NCI-H1694 treated with DMSO at 0.1 percent for 48 hours (cell line): ENCODE measurements at regions not wholly inside any gene's neighbourhood (a gene's known extent, or its start where the extent isn't known, plus 50 kb on each side); places are given as distances from the start of the nearest gene placed in this dataset.
A peak's percentile ranks its signal among the peaks of the same experiment; 100 is the strongest.
"Not testable (repeated sequence)": the region's sequence is repeated elsewhere in the genome, so short reads cannot be mapped to it uniquely, and the experiment has no call there.

ENCODE experiments used
- DNase-seq: peaks from one replicate; lab custom pipeline; 2025; lab: John Stamatoyannopoulos, UW

DNA sequence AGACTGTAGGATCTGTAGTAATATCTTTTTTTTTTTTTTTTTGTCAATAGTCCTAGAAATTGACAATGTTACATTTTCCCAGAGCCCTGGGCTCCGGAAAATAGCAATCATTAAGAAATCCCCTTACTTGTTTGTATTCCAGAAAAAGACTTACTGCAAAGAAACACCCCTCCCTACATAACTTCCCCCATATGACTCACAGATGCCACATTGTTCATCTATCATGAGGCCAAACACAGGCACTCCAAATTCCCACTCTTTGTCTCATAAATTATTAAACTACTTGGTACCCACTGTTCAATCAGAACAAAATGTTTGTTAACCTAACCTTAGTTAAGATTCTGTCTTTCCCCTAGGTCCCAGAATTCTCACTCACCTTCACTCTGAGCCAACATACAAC, 53.5 kb downstream of the TEX51 start:
- no peak for DNase-seq

DNA sequence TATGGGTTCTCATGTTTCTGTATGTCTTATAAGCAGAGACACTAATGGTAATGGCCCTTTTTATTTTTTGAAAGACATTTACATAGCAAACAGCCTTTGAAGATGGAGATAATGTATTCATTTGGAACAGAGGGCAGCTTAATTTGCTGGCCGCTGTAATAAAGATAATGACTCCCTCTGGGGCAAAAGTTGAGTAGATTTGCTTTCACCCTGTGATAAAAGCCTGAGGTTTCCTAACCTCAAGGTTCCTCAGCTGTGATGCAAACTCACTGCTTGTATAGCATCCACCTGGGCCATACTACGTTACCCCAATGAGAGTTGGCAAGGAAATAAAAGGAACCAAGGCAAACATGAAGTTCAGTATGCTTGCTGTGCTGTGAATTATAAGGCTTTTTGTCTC, 54.8 kb downstream of the TEX51 start:
- DNase-seq: no peak

DNA sequence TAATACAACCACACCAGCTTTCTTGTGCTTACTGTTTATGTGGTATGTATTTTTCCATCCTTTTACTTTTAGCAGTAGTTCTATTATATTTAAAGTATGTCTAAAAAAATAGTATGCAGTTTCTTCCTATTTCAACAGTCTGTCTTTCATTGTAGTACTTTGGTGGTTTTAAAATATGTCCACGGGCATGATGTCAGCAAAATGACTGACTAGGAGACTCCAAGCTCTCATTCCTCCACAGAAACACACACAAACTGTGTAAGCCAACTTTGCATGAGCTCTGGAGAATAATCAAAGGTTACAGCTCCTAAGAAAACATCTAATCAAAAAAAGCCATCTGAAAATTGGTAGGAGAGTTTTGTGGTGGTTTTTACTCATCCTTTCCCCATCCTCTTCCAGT, 56.1 kb downstream of the TEX51 start:
- no peak for DNase-seq

DNA sequence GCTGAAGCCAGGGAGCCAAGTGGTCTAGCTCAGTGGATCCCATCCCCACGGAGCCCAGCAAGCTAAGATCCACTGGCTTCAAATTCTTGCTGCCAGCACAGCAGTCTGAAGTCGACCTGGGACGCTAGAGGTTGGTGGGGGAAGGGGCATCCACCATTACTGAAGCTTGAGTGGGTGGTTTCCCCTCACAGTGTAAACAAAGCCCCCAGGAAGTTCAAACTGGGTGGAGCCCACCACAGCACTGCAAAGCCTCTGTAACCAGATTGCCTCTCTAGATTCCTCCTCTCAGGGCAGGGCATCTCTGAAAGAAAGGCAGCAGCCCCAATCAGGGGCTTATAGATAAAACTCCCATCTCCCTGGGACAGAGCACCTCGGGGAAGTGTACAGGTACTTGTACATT, 58.1 kb downstream of the TEX51 start:
- not testable (repeated sequence) for DNase-seq

DNA sequence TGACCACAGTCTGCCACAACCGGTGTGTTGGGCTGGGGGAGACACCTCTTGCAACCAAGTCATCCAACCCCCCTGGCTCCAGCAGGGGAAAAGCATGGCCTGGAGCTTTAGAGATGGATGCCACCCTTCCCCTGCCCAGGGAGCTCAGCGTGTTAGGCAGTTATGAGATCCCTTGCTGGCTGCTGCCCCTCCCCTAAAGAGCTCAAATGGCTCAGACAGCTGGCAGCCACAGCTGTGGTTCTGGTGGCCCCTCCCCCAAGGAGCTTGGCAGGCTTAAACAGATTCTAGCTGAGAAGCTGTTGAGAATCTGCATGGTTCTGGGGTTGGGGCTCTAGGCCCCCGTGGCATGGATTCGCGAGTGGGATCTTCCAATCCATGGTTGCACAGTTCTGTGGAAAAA, 64.7 kb downstream of the TEX51 start:
- DNase-seq: peak; percentile 57

DNA sequence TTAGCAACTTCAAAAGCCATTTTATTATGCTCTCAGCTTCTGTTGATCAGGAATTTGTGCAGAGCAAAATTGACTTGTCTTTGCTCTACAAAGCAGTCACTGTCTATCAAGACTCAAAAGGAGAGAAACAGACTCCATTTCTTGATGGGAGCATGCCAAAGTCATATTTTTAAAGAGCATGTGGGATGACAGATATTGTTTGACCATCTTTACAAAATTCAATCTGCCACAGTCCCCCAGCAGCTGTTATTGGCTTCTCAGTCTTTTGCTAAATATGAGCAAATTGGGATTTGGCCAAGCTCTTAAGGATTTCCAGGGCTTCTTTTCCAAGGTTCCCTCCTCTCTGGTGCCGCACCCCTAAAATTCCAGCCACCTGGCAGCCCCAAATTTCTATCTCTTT, 67.9 kb downstream of the TEX51 start:
- peak; percentile 28 for DNase-seq

DNA sequence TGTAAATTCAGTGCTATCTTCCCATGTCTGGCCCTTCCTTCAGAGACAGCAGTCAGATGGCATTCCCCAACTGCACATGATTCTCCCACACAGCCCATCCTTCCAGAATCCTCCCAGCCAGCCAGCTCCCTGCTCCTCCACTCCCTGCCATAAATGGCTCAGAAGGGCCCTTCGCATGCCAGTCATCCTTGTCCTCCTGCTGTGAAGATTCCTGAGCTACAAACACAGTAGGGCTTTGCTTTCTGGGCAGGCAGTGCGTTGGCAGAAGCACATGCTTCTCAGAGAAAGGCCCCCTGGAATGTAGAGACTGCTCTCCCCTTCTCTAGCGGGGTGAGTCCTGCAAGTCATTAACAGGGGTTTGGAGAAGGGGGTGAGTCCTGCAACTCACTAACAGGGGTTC, 71.9 kb downstream of the TEX51 start:
- no peak for DNase-seq

DNA sequence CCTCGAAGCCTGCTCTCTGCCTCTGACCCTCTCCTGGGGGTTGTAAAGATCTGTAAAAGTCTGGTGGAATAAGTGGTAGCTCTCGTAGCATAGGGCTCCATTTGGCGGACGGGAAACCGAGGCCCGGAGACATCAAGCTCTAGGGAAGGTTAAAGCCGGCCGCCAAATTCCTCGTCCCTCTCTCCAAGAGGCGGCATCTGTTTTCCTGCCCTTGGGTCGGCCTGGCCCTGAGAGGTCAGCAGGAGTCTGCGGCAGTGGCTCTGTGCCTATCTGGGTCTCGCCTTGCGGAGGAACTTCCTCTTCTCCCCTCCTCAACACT, 72.4 kb downstream of the TEX51 start:
- no peak for DNase-seq

DNA sequence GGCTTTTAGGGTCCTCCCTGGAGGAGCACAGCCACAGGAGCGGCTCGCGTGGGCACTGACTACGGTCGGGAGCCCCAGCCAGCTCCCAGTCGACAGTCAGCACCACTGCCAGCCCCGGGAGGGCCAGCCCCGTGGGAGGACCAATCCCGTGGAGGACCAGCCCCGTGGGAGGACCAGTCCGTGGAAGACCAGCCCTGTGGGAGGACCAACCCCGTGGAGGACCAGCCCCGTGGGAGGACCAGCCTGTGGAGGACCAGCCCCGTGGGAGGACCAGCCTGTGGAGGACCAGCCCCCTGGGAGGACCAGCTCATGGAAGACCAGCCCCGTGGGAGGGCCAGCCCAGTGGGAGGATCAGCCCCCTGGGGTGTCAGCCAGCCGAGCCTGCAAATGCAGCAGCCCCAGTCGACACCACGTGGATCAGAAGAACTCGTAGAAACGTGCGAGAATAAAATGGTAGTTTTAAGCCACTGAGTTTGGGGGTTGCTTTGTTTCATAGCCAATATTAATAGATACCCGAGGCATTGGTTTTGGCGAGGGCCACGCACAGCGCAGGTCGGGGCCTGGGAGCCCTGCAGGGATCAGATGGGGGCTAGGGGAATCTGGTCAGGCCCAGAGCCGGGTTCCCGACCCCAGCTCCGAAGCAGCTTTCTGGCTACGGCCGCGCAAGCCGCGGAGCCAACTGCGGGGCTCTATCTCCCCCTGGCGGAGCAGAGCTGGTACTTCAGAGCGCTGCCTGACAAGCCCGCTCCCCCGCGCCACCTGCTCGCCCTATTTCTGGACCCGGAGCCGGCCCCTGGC, 73.0 kb downstream of the TEX51 start:
- DNase-seq: peak; percentile 62

DNA sequence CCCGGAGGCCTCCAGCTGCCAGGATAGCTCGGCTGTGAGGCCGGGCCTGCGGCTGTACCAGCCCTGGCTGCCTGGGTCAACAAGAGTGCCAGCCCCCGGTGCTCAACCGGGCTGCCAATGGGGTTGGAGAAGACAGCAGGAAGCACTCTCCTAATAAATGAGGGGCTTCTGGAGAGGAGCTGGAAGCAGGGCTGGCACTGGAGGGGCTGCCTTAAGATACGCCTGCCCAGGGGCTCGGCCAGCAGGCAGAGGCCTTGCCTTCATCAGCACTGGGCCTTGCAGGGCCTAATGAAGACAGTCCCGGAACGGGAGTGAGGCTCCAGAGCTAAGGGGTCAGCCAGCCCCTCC, 73.6 kb downstream of the TEX51 start:
- DNase-seq: no peak

DNA sequence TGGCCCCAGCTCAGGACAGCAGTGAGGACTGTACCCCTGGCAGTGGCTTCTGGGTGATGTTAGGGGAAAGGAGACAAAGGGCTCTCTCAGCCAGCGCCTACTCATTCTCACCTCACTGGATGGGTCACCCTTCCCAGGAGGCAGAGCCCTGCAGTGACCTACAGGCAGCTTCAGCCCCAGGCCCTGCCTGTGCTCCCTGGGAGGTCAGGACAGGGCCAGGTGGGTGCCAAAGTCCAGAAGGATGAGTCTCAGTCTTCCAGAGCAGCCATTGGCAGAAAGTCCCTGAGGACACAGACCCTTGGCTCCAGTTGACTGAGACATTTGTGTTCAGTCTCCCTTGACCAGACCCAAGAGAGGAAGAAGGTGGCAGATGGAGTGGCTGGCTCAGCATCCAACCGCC, 75.1 kb downstream of the TEX51 start:
- DNase-seq: no peak

DNA sequence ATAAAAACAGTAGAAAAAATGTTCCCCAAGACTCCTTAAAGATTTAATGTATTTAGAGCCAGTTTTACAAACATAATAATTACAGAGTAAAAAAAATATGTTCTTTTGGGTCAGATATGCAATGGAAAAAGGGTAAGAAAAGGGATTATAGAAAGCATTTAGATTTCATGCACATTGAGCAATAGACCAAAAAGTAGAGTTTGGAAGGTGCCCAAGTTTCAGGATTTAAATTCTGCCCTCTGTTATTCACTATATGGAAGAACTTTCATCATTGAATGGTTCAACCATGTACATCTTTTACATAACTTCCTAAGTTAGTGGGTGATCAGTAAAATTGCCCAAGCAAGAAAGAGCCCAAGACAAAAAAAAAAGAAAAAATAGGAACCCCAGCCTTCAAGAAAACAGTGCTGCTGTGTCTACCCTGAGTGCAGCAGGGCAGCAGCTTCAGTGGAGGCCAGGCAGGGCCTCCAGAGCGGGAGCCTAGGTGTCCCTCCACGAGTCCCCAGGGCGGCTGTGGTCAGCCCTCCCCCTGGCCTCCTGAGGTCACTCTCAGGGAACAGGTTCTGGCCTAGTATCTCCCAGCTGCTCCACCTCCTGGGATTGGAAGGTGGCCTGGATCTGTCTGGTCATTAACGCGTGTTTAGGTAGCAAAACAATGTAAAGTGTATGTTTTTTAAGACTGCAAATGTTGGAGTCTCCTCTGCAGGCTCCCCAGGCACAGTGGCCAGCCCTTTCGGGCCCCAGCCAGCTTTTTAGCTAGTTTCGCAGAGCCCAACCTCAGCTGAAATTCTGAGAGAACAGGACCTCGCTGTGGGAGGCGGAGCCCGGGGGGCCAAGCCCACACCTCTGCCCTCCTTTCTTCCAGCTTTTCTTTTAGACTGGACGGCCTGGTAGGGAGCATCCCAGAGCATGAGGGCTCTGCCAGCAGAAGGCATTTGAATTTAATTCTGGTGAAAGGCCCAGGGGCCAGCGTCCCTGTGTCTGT, 77.3 kb downstream of the TEX51 start:
- DNase-seq: no peak

DNA sequence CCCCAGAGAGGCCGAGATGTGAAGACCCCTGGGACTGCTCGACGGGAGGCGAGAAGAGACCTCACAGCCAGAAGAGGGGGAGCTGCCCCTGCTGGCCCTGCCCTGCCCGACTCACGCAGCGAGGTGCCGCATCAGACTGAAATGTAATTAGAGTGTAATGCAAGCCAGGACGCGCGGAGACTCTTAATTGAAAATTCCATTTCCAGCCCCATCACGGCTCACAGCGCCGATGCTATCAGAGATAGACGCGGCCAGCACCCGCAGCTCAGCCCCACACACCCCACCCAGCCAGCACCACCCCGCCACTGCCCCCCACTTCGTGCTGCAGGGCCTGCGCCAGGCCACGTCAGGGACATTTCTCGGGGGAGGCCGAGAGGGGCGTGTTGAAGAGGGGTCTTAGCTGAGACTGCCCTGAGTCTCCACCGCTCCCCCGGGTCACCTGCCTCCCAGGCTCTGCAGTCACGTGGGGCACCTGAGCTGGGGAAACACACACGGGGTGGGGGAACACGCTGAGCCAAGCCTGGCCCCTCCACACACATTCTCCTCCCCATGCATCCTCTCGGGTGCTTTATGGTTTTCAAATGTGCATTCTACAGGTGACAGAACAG, 78.1 kb downstream of the TEX51 start:
- no peak for DNase-seq

DNA sequence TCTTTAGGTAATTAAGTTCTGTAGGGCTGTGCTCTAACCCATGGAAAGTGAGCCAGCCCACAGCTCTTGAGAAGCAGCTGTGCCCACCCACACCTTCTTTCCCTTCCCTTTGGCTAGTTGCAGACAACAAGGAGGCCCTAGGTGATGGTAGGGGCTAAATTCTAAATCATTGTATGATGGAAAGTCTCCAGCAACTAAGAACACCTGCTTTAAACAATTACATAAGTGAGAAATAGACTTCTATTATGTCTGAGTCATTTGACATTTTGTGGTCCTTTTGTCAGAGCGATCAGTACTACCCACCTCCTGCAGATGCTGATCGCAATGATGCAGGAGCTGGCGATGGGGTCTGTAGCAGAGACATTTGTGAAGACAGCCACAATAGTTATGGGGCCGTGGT, 79.6 kb downstream of the TEX51 start:
- no peak for DNase-seq

DNA sequence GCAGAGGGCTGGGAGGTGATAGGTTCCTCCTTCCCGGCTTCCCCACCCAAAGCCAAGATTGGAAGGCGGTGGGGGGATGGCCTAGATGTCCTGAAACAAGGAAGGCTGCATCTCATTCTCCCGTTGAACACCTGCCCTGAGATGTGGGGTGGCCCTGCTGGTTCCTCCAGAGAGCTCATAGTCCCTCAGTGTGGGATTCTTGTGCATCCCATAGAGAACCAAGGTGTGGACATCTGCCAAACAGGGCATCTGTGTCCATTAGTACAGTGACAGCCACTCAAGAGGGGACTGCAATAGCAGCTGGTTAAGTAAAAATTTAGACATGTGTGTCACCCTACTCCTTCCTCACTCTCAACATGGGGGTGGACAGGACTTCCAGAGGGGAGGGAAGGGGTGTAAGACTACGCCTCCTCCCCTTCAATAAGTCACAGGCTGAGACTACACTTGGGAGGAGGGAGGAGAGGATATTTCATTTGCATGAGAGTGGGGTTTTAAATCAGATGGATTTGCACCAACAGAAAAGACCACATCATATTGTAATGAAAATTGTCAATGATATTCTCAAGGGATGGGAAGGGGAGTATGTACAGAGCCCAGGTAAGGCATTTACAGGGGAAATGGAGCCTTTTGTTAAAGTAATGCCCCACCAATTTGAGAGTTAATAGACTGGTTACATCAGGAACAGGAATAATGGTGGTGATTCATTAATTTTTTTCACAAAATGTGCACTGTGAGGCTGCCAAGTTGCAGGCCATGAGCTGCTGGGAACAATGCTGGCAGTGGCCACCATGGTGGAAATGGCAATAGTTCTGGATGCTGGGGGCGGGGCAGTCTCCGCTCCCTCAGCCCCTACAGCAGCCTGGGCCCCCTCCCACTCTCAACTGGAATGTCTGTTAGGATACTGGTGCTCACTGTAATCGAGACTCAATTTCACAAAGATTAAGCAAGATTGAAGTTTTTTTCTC, 80.6 kb downstream of the TEX51 start:
- DNase-seq: no peak

DNA sequence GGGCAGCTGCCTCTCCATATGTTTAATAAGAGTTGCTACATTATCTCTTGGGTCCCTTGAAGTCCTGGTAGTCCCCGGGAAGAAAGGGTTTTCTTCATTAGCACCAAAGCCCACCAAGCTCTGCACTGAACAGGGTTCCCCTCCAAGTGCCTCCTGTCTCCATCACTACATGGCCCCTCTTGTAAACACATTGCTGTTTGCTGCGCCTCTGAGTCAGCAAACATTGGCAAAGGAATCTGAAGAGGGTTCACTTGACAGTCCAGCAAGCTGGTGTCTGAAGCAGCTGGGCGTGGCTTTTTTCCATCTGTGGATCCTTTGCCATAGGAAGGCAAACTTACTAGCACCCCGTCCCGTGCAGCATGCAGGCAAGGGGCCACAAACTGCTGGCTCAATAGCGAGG, 82.8 kb downstream of the TEX51 start:
- no peak for DNase-seq

DNA sequence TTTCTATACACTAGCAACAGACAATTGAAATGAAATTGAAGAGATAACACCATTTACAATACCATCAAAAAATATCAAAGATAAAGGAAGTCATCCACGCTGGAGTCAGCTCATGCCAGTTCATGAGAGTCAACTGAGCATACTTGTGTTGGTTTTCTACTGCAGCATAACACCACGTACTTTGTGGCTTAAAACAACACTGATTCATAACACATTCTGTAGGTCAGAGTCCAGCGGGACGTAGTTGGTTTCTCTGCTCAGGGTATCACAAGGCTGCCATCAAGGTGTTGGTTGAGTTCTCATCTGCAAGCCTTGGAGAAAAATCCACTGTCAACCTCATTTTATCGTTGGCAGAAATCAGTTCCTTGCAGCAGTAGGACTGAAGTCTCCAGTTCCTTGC, 84.2 kb downstream of the TEX51 start:
- no peak for DNase-seq

DNA sequence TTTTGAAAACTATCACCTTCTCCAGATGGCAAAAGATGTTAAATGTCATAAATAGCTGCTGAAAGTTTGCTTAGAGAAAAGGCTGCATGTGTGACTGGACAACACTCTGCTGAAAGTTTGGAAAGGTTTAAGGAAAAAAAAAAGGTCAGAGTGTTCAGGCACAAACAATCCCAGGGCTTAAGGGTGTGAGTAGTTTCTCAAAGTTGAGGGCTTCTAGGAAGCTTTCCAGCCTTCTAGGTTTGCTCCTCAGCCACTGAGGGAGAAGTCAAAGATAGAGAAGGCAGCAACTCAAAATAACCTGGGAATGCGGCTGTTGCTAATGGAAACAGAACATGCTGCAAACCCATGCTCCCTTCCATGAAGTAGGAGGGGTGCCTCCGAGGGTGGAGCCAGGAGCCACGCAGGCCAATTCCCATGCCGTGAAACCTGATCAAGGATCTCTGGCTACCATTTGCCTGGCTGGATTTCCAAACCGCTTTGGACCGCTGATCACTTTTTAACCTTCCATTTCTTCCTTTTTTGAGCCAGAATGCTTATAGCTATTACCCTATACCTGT, 88.0 kb downstream of the TEX51 start:
- no peak for DNase-seq

DNA sequence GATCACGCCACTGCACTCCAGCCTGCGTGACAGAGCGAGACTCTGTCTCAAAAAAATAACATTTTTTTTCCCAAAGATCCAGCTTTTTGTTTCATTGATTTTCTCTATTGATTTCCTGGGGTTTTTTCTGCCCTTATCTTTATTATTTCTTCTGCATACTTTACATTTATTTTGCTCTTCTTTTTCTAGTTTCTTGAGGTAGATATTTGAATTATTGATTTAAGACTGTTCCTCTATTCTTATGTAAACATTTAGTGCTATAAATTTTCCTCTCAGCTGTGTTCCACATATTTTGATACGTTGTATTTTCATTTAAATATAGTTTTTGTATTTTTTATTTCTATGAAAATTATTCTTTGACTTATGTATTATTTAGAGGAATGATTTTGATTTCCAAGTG, 89.8 kb downstream of the TEX51 start:
- DNase-seq: no peak

DNA sequence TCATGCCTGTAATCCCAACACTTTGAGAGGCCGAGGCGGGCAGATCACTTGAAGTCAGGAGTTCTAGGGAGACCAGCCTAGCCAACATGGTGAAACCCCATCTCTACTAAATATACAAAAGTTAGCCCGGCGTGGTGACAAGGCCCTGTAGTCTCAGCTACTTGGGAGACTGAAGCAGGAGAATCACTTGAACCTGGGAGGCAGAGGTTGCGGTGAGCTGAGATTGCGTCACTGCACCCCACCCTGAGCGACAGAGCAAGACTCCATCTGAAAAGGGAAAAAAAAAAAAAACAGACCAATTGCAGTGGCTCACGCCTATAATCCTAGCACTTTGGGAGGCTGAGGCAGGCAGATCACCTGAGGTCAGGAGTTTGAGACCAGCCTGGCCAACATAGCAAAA, 90.4 kb downstream of the TEX51 start:
- DNase-seq: not testable (repeated sequence)

DNA sequence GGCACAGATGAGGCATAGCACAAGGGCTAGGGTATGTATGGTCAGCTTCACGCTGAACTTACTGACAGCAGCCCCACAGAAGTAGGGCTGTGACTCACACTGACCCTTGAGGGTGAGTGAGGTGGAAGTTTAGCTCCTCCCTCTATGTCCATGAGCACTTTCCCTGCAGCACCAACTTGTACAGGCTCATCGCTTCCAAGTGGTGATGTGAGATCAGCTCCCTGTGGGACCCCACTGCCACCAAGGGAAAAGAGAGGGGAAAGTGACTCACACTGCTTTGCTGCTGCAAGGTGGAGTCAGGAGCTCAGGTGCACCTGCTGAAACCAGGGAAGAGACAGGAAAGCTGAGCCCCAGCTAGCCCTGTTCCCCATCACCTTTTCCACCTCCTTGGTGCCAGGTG, 91.5 kb downstream of the TEX51 start:
- DNase-seq: no peak
